Panc1 (cell line): ENCODE measurements at regions not wholly inside any gene's neighbourhood (a gene's known extent, or its start where the extent isn't known, plus 50 kb on each side); places are given as distances from the start of the nearest gene placed in this dataset.

Experiments used
- ATAC-seq: fragments of 200-7000 bp; cut with Tn5 transposase; 2 replicates; pipeline ENCODE4 v1.9.1; 2020; ENCODE audit warnings: mild to moderate bottlenecking, moderate library complexity
- BruUV-seq: library from RNA; stranded (reverse); fragments of 400-500 nt; replicated peaks from 2 replicates; lab custom pipeline; 2021; lab: Mats Ljungman, UMichigan
- CTCF ChIA-PET: fragments of 300-600 bp; sonication (Branson Sonifier 250); formaldehyde crosslinking; loops from one replicate; lab custom pipeline; 2022; ENCODE audit warnings: antibody characterized with exemption; lab: Charles Lee
- POLR2A ChIA-PET: fragments of 300-600 bp; sonication (Branson Sonifier 250); formaldehyde crosslinking; loops from one replicate; lab custom pipeline; 2022; ENCODE audit warnings: antibody characterized with exemption; lab: Charles Lee
- DNase-seq: peaks from one replicate; pipeline ENCODE4 v3.0.0-alpha.2; 2010; ENCODE audit warnings: low read depth, low spot score
- H3K27ac ChIP-seq: 2 replicates; pipeline ENCODE4 v1.5.1; 2011; ENCODE audit warnings: mild to moderate bottlenecking, low read length, inconsistent platforms
- H3K27me3 ChIP-seq: fragments of 200-500 bp; sonication (Bioruptor generic); 2 replicates; pipeline ENCODE4 v1.6.0; 2014; ENCODE audit warnings: low read length, inconsistent platforms; ENCODE audit not compliant: control insufficient read depth, insufficient read depth
- H3K36me3 ChIP-seq: fragments of 200-500 bp; sonication (Bioruptor generic); 2 replicates; pipeline ENCODE4 v1.5.1; 2014; ENCODE audit warnings: inconsistent platforms, mild to moderate bottlenecking, low read length, moderate library complexity; ENCODE audit not compliant: control insufficient read depth, insufficient read depth
- H3K4me1 ChIP-seq: 2 replicates; pipeline ENCODE4 v1.5.1; 2011; ENCODE audit warnings: inconsistent platforms, mild to moderate bottlenecking, low read length, moderate library complexity; ENCODE audit not compliant: control insufficient read depth, insufficient read depth
- H3K4me3 ChIP-seq, 2 experiments: 2 replicates each; pipeline ENCODE4 v1.5.1; 2011 to 2012; ENCODE audit warnings: low read depth in 2 of 2, low read length in 2 of 2, mild to moderate bottlenecking in 2 of 2, inconsistent platforms in 1 of 2, moderate library complexity in 1 of 2
- H3K9me3 ChIP-seq: fragments of 200-500 bp; sonication (Bioruptor generic); 2 replicates; pipeline ENCODE4 v1.5.1; 2014; ENCODE audit warnings: low read depth, mild to moderate bottlenecking, inconsistent platforms, low read length, moderate library complexity; ENCODE audit not compliant: control insufficient read depth, insufficient read depth
- CTCF ChIP-seq: fragments of 450-650 bp; IDR thresholded peaks from 2 replicates; pipeline ENCODE4 v1.5.1; 2017; ENCODE audit warnings: mild to moderate bottlenecking
- POLR2AphosphoS5 ChIP-seq: IDR thresholded peaks from 2 replicates; pipeline ENCODE4 v1.6.1; 2012; ENCODE audit warnings: mild to moderate bottlenecking, low read depth, low read length, moderate library complexity
- REST ChIP-seq, 2 experiments: IDR thresholded peaks; 2 replicates each; pipeline ENCODE4 v1.6.1; 2011 to 2012; ENCODE audit warnings: low read depth in 2 of 2, control low read depth in 1 of 2, low read length in 1 of 2, mild to moderate bottlenecking in 1 of 2, moderate library complexity in 1 of 2; ENCODE audit not compliant: insufficient read depth in 1 of 2
- SIN3A ChIP-seq: IDR thresholded peaks from 2 replicates; pipeline ENCODE4 v1.6.1; 2012; ENCODE audit warnings: low read depth, mild to moderate bottlenecking, low read length, moderate library complexity, borderline replicate concordance; ENCODE audit not compliant: insufficient read depth
- TCF7L2 ChIP-seq: IDR thresholded peaks from 2 replicates; pipeline ENCODE4 v1.6.1; 2011; ENCODE audit warnings: mild to moderate bottlenecking, low read depth, low read length, inconsistent platforms
- in situ Hi-C: cut with HindIII; loops from 2 replicates; pipeline ENCODE4 v1.10.0; 2016; ENCODE audit warnings: low sequenced_read_pairs, low pct_unique_long_range_greater_than_20kb
- intact Hi-C: fragments of 100-400 bp; cut with micrococcal nuclease; formaldehyde crosslinking; loops from one replicate; pipeline ENCODE4 v1.10.0; 2022; ENCODE audit not compliant: unreplicated experiment

- CTCF ChIA-PET, result no interaction called here
- in situ Hi-C loops, result no loop called here
- ATAC-seq (no peak), DNase-seq (no peak)
- Histone ChIP-seq H3K27me3 (no peaks in the 10 kb centered on the region), H3K4me1 (no peaks in the 10 kb centered on the region), H3K36me3 (no peaks in the 10 kb centered on the region), H3K27ac (no peak overlapping the region), H3K9me3 (no peaks in the 10 kb centered on the region; the same call in 1 of the 2 replicates), H3K4me3 (no peak overlapping the region)
- intact Hi-C loops, result no loop called here
- TF ChIP-seq TCF7L2 (no peak), SIN3A (no peak), POLR2AphosphoS5 (no peak), CTCF (no peak)
- BruUV-seq, result no TSS peak
- POLR2A ChIA-PET, result no interaction called here
Measured at GRCh38 chr7:10312942-10313341, 660.7 kb upstream of the PHF14 start.

GRCh38 chr7:10315881-10316280 is 657.8 kb upstream of the PHF14 start:
- no peak for ATAC-seq
- H3K4me1 ChIP-seq, result no peaks in the 10 kb centered on the region
- peaks cover 7% of the 10 kb centered on the region; the same call in 1 of the 2 replicates for H3K9me3 ChIP-seq
- intact Hi-C loops, result no loop called here
- no peak overlapping the region for H3K27ac ChIP-seq
- no peak for TF ChIP-seq CTCF
- no peak for TF ChIP-seq TCF7L2
- TF ChIP-seq REST (IDR thresholded peaks at IDR 0.05; ENCODE audit: insufficient read depth in 1 of 2, low read depth in 2 of 2, low read length in 1 of 2), result no peak
- no peak for TF ChIP-seq SIN3A
- no peak for TF ChIP-seq POLR2AphosphoS5
- no TSS peak for BruUV-seq
- ChIA-PET CTCF (no interaction called here), POLR2A (no interaction called here)
- H3K4me3 ChIP-seq, result no peak overlapping the region
- in situ Hi-C loops, result no loop called here
- H3K36me3 ChIP-seq, result no peaks in the 10 kb centered on the region
- DNase-seq, result no peak
- no peaks in the 10 kb centered on the region for H3K27me3 ChIP-seq

GRCh38 chr7:10316488-10316887 is 657.2 kb upstream of the PHF14 start:
- ATAC-seq (no peak), DNase-seq (no peak)
- H3K36me3 ChIP-seq, result no peaks in the 10 kb centered on the region
- TF ChIP-seq TCF7L2 (no peak), POLR2AphosphoS5 (no peak), SIN3A (no peak), CTCF (no peak), REST (IDR thresholded peaks at IDR 0.05; ENCODE audit: insufficient read depth in 1 of 2, low read depth in 2 of 2, low read length in 1 of 2) (no peak)
- in situ Hi-C loops (no loop called here), intact Hi-C loops (no loop called here)
- H3K4me3 ChIP-seq, result no peak overlapping the region
- H3K27me3 ChIP-seq, result no peaks in the 10 kb centered on the region
- peaks cover 7% of the 10 kb centered on the region; the same call in 1 of the 2 replicates for H3K9me3 ChIP-seq
- ChIA-PET POLR2A (no interaction called here), CTCF (no interaction called here)
- BruUV-seq, result no TSS peak
- no peaks in the 10 kb centered on the region for H3K4me1 ChIP-seq
- H3K27ac ChIP-seq, result no peak overlapping the region
